SH-SY5Y (cell line): ENCODE measurements at regions not wholly inside any gene's neighbourhood (a gene's known extent, or its start where the extent isn't known, plus 50 kb on each side); places are given as distances from the start of the nearest gene placed in this dataset.

Experiments used
- GATA2 ChIP-seq: IDR thresholded peaks from 2 replicates; pipeline ENCODE4 v1.6.1; 2011; ENCODE audit warnings: mild to moderate bottlenecking, low read depth, low read length
- GATA3 ChIP-seq: IDR thresholded peaks from 2 replicates; pipeline ENCODE4 v1.6.1; 2011; ENCODE audit warnings: low read depth, mild to moderate bottlenecking, low read length, moderate library complexity

GRCh38 chr2:38489846-38490245, 112.8 kb upstream of the ATL2 start:
- TF ChIP-seq GATA2, result no peak
- TF ChIP-seq GATA3, result no peak
